ENCODE measurements at regions not wholly inside any gene's neighbourhood (a gene's known extent, or its start where the extent isn't known, plus 50 kb on each side); places are given as distances from the start of the nearest gene placed in this dataset.

DNA sequence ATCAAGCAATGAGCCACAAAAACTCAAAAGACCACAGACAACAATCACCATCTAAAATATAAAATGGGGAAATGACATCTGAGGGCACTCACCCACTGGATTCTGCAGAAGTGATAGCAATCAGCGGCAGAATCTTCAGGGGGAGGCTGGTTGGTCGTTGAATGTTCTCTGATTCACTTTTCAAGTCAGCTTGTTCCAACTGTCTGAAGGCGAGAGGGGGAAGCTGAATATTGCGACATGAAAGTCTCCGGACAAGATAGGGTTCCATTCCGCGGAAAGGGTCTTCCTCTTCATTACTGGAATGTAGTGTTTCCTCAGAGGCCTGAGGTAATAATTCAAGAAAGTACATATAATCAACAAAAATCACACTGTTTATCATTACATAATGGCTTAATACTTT, 94.9 kb upstream of the PDE4D start:
- no peak for TF ChIP-seq EZH2 (IDR thresholded peaks at IDR 0.05; ENCODE audit: low read length, unreplicated experiment)
- TF ChIP-seq, protein P1, sequence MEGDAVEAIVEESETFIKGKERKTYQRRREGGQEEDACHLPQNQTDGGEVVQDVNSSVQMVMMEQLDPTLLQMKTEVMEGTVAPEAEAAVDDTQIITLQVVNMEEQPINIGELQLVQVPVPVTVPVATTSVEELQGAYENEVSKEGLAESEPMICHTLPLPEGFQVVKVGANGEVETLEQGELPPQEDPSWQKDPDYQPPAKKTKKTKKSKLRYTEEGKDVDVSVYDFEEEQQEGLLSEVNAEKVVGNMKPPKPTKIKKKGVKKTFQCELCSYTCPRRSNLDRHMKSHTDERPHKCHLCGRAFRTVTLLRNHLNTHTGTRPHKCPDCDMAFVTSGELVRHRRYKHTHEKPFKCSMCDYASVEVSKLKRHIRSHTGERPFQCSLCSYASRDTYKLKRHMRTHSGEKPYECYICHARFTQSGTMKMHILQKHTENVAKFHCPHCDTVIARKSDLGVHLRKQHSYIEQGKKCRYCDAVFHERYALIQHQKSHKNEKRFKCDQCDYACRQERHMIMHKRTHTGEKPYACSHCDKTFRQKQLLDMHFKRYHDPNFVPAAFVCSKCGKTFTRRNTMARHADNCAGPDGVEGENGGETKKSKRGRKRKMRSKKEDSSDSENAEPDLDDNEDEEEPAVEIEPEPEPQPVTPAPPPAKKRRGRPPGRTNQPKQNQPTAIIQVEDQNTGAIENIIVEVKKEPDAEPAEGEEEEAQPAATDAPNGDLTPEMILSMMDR (conservative IDR thresholded peaks at IDR 0.05; ENCODE audit: low read depth, low read length): no peak
